ENCODE measurements at regions not wholly inside any gene's neighbourhood (a gene's known extent, or its start where the extent isn't known, plus 50 kb on each side); places are given as distances from the start of the nearest gene placed in this dataset.

DNA sequence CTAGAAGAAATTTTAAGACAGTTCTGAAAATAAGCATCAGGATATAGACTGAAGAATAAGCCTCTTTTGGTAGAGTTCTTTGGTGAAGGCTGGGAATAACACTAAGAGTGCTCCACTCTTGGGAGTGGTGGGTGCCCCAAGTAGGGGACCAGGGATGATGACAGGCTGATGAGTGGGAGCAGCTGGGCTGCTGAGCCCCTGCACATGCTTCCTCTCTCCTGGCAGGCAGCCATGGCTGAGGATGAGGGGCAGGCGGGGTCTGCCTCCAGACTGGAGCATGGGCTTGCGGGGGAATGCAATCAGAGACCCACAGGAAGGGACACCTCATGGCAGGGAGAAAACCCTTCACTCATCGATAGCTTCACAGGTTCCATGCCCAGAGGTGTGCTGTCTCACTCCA is 72.6 kb upstream of the RORA start:
- Mint-ChIP-seq H3K4me3 (no peak overlapping the region), H3K4me1 (no peaks in the 10 kb centered on the region), H3K27me3 (ENCODE audit: low read depth) (peaks cover 12% of the 10 kb centered on the region), H3K36me3 (ENCODE audit: low read depth) (no peaks in the 10 kb centered on the region), H3K27ac (ENCODE audit: unreplicated experiment) (no peak overlapping the region), H3K9me3 (peaks cover 5% of the 10 kb centered on the region)
- DNase-seq (ENCODE audit: low read depth, low spot score) = no peak
- TF ChIP-seq, protein P1, sequence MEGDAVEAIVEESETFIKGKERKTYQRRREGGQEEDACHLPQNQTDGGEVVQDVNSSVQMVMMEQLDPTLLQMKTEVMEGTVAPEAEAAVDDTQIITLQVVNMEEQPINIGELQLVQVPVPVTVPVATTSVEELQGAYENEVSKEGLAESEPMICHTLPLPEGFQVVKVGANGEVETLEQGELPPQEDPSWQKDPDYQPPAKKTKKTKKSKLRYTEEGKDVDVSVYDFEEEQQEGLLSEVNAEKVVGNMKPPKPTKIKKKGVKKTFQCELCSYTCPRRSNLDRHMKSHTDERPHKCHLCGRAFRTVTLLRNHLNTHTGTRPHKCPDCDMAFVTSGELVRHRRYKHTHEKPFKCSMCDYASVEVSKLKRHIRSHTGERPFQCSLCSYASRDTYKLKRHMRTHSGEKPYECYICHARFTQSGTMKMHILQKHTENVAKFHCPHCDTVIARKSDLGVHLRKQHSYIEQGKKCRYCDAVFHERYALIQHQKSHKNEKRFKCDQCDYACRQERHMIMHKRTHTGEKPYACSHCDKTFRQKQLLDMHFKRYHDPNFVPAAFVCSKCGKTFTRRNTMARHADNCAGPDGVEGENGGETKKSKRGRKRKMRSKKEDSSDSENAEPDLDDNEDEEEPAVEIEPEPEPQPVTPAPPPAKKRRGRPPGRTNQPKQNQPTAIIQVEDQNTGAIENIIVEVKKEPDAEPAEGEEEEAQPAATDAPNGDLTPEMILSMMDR (conservative IDR thresholded peaks at IDR 0.05) = no peak

DNA sequence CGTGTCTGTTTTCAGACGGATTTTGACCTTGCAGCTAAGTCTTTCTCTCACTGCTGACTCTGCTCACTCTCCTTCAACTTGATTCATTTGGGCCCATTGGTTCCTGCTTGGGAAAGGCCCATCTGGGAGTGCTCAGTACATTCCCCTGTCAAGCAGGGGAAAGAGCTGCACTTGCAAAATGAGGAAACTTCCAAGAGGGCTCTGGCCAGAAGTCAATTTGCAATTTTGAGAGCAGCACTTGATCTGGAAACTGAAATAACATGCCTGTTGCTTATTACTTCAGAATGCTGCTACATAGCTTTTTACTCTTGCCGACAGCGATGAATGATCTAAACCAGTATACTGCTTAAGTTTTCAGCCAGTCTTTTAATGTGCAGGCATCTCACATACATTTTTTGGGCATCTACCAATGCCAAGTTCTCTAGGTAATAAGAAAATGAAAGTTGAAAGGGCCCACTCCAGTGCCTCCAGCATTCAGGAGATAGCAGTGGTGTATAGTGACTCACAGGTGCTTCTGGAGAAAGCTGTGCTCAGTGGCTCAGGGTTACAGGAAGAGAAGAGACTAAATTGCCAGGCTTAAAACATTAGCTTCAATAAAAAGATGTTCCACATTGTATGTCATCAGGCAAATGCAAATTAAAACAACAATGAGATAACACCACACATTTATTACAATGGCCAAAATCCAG is 70.1 kb upstream of the RORA start:
- Mint-ChIP-seq H3K4me3 (no peak overlapping the region), H3K36me3 (ENCODE audit: low read depth) (no peaks in the 10 kb centered on the region), H3K27me3 (ENCODE audit: low read depth) (peaks cover 22% of the 10 kb centered on the region), H3K4me1 (no peaks in the 10 kb centered on the region), H3K9me3 (peaks cover 5% of the 10 kb centered on the region), H3K27ac (ENCODE audit: unreplicated experiment) (no peak overlapping the region)
- TF ChIP-seq, protein P1 (conservative IDR thresholded peaks at IDR 0.05) = no peak
- no peak for DNase-seq (ENCODE audit: low read depth, low spot score)

- no peak for DNase-seq (ENCODE audit: low read depth, low spot score)
- H3K4me3 Mint-ChIP-seq = no peak overlapping the region
- no peaks in the 10 kb centered on the region for H3K36me3 Mint-ChIP-seq (ENCODE audit: low read depth)
- peaks cover 6% of the 10 kb centered on the region for H3K9me3 Mint-ChIP-seq
- peaks cover 29% of the 10 kb centered on the region for H3K27me3 Mint-ChIP-seq (ENCODE audit: low read depth)
- TF ChIP-seq, protein P1 (conservative IDR thresholded peaks at IDR 0.05) = no peak
- H3K4me1 Mint-ChIP-seq = no peaks in the 10 kb centered on the region
- no peak overlapping the region for H3K27ac Mint-ChIP-seq (ENCODE audit: unreplicated experiment)
Measured at GRCh38 chr15:61295239-61295638, 66.1 kb upstream of the RORA start.

- H3K27me3 Mint-ChIP-seq (ENCODE audit: low read depth) = peaks cover 18% of the 10 kb centered on the region
- H3K4me1 Mint-ChIP-seq = no peaks in the 10 kb centered on the region
- H3K27ac Mint-ChIP-seq (ENCODE audit: unreplicated experiment) = no peak overlapping the region
- TF ChIP-seq, protein P1 (conservative IDR thresholded peaks at IDR 0.05) = no peak
- H3K36me3 Mint-ChIP-seq (ENCODE audit: low read depth) = no peaks in the 10 kb centered on the region
- no peak overlapping the region for H3K4me3 Mint-ChIP-seq
- no peak for DNase-seq (ENCODE audit: low read depth, low spot score)
- H3K9me3 Mint-ChIP-seq = peaks cover 6% of the 10 kb centered on the region
Measured at GRCh38 chr15:61282661-61283060, 53.6 kb upstream of the RORA start.

- TF ChIP-seq, protein P1 (conservative IDR thresholded peaks at IDR 0.05) = no peak
- no peak overlapping the region for H3K27ac Mint-ChIP-seq (ENCODE audit: unreplicated experiment)
- DNase-seq (ENCODE audit: low read depth, low spot score) = no peak
- no peak overlapping the region for H3K4me3 Mint-ChIP-seq
- H3K27me3 Mint-ChIP-seq (ENCODE audit: low read depth) = peaks cover 24% of the 10 kb centered on the region
- no peaks in the 10 kb centered on the region for H3K4me1 Mint-ChIP-seq
- H3K36me3 Mint-ChIP-seq (ENCODE audit: low read depth) = no peaks in the 10 kb centered on the region
- peaks cover 3% of the 10 kb centered on the region for H3K9me3 Mint-ChIP-seq
Measured at GRCh38 chr15:61281328-61281727, 52.2 kb upstream of the RORA start.
